H9 (cell line): ENCODE measurements at regions not wholly inside any gene's neighbourhood (a gene's known extent, or its start where the extent isn't known, plus 50 kb on each side); places are given as distances from the start of the nearest gene placed in this dataset.

Experiments
- DNase-seq: peaks from one replicate; pipeline ENCODE4 v3.0.0-alpha.2; 2017
- H2AFZ ChIP-seq: one replicate; pipeline ENCODE4 v1.6.1; 2013; ENCODE audit warnings: mild to moderate bottlenecking, low read length, control low read depth, moderate library complexity
- H2AK5ac ChIP-seq: 2 replicates; pipeline ENCODE4 v1.6.1; 2013; ENCODE audit warnings: low read length, control low read depth, mixed read lengths; ENCODE audit not compliant: insufficient read length
- H2BK120ac ChIP-seq: one replicate; pipeline ENCODE4 v1.6.1; 2013; ENCODE audit warnings: low read depth, mild to moderate bottlenecking, low read length, control low read depth, inconsistent platforms; ENCODE audit not compliant: poor library complexity, severe bottlenecking
- H2BK12ac ChIP-seq: 2 replicates; pipeline ENCODE4 v1.6.1; 2013; ENCODE audit warnings: low read length, control low read depth, mixed read lengths, low read depth; ENCODE audit not compliant: insufficient read length
- H2BK15ac ChIP-seq: 2 replicates; pipeline ENCODE4 v1.6.1; 2013; ENCODE audit warnings: low read depth, low read length, control low read depth
- H2BK20ac ChIP-seq: one replicate; pipeline ENCODE4 v1.6.1; 2013; ENCODE audit warnings: low read depth, mild to moderate bottlenecking, low read length, control low read depth, inconsistent platforms; ENCODE audit not compliant: poor library complexity, severe bottlenecking
- H2BK5ac ChIP-seq: 2 replicates; pipeline ENCODE4 v1.6.1; 2013; ENCODE audit warnings: low read length, control low read depth, mixed read lengths; ENCODE audit not compliant: insufficient read length
- H3K14ac ChIP-seq: 2 replicates; pipeline ENCODE4 v1.6.1; 2013; ENCODE audit warnings: low read length, control low read depth; ENCODE audit not compliant: insufficient read depth
- H3K18ac ChIP-seq: 2 replicates; pipeline ENCODE4 v1.6.1; 2013; ENCODE audit warnings: low read depth, mild to moderate bottlenecking, mixed read lengths, low read length, control low read depth; ENCODE audit not compliant: insufficient read length
- H3K23ac ChIP-seq: 2 replicates; pipeline ENCODE4 v1.6.1; 2013; ENCODE audit warnings: low read length, control low read depth, mixed read lengths, low read depth; ENCODE audit not compliant: insufficient read length
- H3K23me2 ChIP-seq: 2 replicates; pipeline ENCODE4 v1.6.1; 2013; ENCODE audit warnings: low read depth, mild to moderate bottlenecking, mixed read lengths, low read length, control low read depth; ENCODE audit not compliant: insufficient read length, poor library complexity, severe bottlenecking
- H3K27ac ChIP-seq: 2 replicates; pipeline ENCODE4 v1.5.1; 2013; ENCODE audit warnings: low read length, control low read depth, mixed read lengths, low read depth; ENCODE audit not compliant: insufficient read length
- H3K27me3 ChIP-seq: 2 replicates; pipeline ENCODE4 v1.6.1; 2013; ENCODE audit warnings: low read length, control low read depth, inconsistent platforms; ENCODE audit not compliant: insufficient read depth
- H3K4ac ChIP-seq: 2 replicates; pipeline ENCODE4 v1.6.1; 2013; ENCODE audit warnings: low read depth, mild to moderate bottlenecking, control low read depth, inconsistent platforms, low read length, moderate library complexity
- H3K4me1 ChIP-seq: 2 replicates; pipeline ENCODE4 v1.6.1; 2013; ENCODE audit warnings: low read length, control low read depth, inconsistent platforms; ENCODE audit not compliant: insufficient read depth
- H3K4me2 ChIP-seq: 2 replicates; pipeline ENCODE4 v1.6.1; 2013; ENCODE audit warnings: low read length, control low read depth, mixed read lengths; ENCODE audit not compliant: insufficient read length, insufficient read depth
- H3K56ac ChIP-seq: 2 replicates; pipeline ENCODE4 v1.6.1; 2013; ENCODE audit warnings: low read depth, mild to moderate bottlenecking, mixed read lengths, low read length, control low read depth; ENCODE audit not compliant: insufficient read length
- H3K79me1 ChIP-seq: 2 replicates; pipeline ENCODE4 v1.6.1; 2013; ENCODE audit warnings: low read depth, mild to moderate bottlenecking, moderate library complexity, low read length, control low read depth, inconsistent platforms; ENCODE audit not compliant: insufficient read depth, poor library complexity, severe bottlenecking
- H3K79me2 ChIP-seq: 2 replicates; pipeline ENCODE4 v1.6.1; 2013; ENCODE audit warnings: low read length, control low read depth, inconsistent platforms; ENCODE audit not compliant: insufficient read depth
- H3K9ac ChIP-seq: 2 replicates; pipeline ENCODE4 v1.6.1; 2013; ENCODE audit warnings: low read length, control low read depth, mixed read lengths; ENCODE audit not compliant: insufficient read length; ENCODE audit errors: extremely low read depth
- H3K9me3 ChIP-seq: one replicate; pipeline ENCODE4 v1.6.1; 2013; ENCODE audit warnings: low read depth, low read length, inconsistent platforms; ENCODE audit not compliant: control insufficient read depth
- H3T11ph ChIP-seq: one replicate; pipeline ENCODE4 v1.6.1; 2013; ENCODE audit warnings: mild to moderate bottlenecking, low read length, control low read depth, inconsistent platforms
- H4K20me1 ChIP-seq: one replicate; pipeline ENCODE4 v1.6.1; 2013; ENCODE audit not compliant: control insufficient read depth, insufficient read length, insufficient read depth
- H4K5ac ChIP-seq: 2 replicates; pipeline ENCODE4 v1.6.1; 2013; ENCODE audit warnings: low read depth, mild to moderate bottlenecking, mixed read lengths, low read length, control low read depth; ENCODE audit not compliant: insufficient read length
- H4K8ac ChIP-seq: replicated peaks from 2 replicates; pipeline ENCODE4 v1.6.1; 2013; ENCODE audit warnings: low read length, control low read depth, mixed read lengths, low read depth; ENCODE audit not compliant: insufficient read length
- H4K91ac ChIP-seq: 2 replicates; pipeline ENCODE4 v1.6.1; 2013; ENCODE audit warnings: low read depth, mild to moderate bottlenecking, moderate library complexity, mixed read lengths, low read length, control low read depth; ENCODE audit not compliant: insufficient read length
- H3K27ac Mint-ChIP-seq, 3 experiments: 2 replicates in 2 of 3; 3 replicates in 1 of 3; pipeline ENCODE4 v1.8.0; 2020 to 2021; ENCODE audit warnings: mixed read lengths in 3 of 3, mild to moderate bottlenecking in 1 of 3, moderate library complexity in 1 of 3
- H3K27me3 Mint-ChIP-seq: 2 replicates; pipeline ENCODE4 v1.8.0; 2021; ENCODE audit warnings: low read depth, mild to moderate bottlenecking, moderate library complexity, mixed read lengths
- H3K36me3 Mint-ChIP-seq, 3 experiments: 2 replicates in 2 of 3; 3 replicates in 1 of 3; pipeline ENCODE4 v1.8.0; 2020 to 2021; ENCODE audit warnings: low read depth in 3 of 3, mixed read lengths in 3 of 3; ENCODE audit not compliant: insufficient read depth in 1 of 3
- H3K4me1 Mint-ChIP-seq, 2 experiments: 2 replicates each; pipeline ENCODE4 v1.8.0; 2020; ENCODE audit warnings: mixed read lengths in 2 of 2
- H3K4me3 Mint-ChIP-seq, 2 experiments: 2 replicates in 1 of 2; 3 replicates in 1 of 2; pipeline ENCODE4 v1.8.0; 2020 to 2021; ENCODE audit warnings: mild to moderate bottlenecking in 2 of 2, mixed read lengths in 2 of 2, moderate library complexity in 1 of 2
- H3K9me3 Mint-ChIP-seq, 2 experiments: 2 replicates in 1 of 2; 3 replicates in 1 of 2; pipeline ENCODE4 v1.8.0; 2020; ENCODE audit warnings: mild to moderate bottlenecking in 2 of 2, mixed read lengths in 2 of 2, moderate library complexity in 1 of 2
- WGBS: extraction: QIAGEN DNeasy Blood & Tissue Kit; methylation state at CpG from one replicate; pipeline ENCODE4 v1.1.7; 2013; ENCODE audit warnings: missing lambda C conversion rate, low lambda C conversion rate, mixed read lengths; ENCODE audit not compliant: insufficient read length; ENCODE audit errors: extremely low coverage; 5-methylcytosine and 5-hydroxymethylcytosine counted together
- TF ChIP-seq, protein P1 (sequence below): fragments of 200-600 bp; sonication (generic); conservative IDR thresholded peaks from 3 replicates; pipeline ENCODE4 v1.8.0; 2021; ENCODE audit warnings: antibody characterized with exemption, mild to moderate bottlenecking

DNA sequence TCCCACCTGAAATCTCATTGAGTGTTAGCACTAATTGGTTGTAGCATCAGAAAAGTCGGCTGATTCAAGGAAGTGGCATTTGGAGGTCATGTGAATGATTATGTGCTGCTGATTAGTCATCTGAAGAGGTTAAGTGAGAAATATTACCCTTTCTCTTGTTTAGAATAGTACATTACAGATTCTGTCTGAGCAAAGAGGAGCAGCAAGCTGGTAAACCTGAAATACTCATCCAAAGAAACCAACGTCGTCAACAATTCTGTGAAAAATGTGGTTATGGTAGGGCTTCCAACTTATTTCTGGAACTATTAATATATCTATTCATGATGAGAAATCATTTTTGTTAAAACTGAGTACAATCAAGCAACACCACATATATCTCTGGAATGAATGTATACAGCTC is 1024.9 kb downstream of the TUSC7 start:
- no peaks in the 10 kb centered on the region for H3K23me2 ChIP-seq
- H2AK5ac ChIP-seq: no peak overlapping the region
- no peak overlapping the region for H2BK5ac ChIP-seq
- no CpG with 5 or more reads among the region's 3 CpGs for WGBS
- no peak overlapping the region for H3K56ac ChIP-seq
- no peak overlapping the region for H3K27ac ChIP-seq
- Mint-ChIP-seq H3K9me3 (no peaks in the 10 kb centered on the region), H3K27me3 (no peaks in the 10 kb centered on the region), H3K27ac (no peak overlapping the region), H3K4me3 (no peak overlapping the region), H3K36me3 (no peaks in the 10 kb centered on the region), H3K4me1 (peaks cover 11 to 13% of the 10 kb centered on the region in 2 experiments)
- no peak overlapping the region for H3K4ac ChIP-seq
- no peak overlapping the region for H3K9ac ChIP-seq
- H3K79me1 ChIP-seq: no peaks in the 10 kb centered on the region
- no peak for DNase-seq
- no peak overlapping the region for H3K4me2 ChIP-seq
- no peak overlapping the region for H2AFZ ChIP-seq
- no peaks in the 10 kb centered on the region for H4K20me1 ChIP-seq
- no peak overlapping the region for H2BK15ac ChIP-seq
- no peaks in the 10 kb centered on the region for H3K27me3 ChIP-seq
- H3K9me3 ChIP-seq: no peaks in the 10 kb centered on the region
- no peak overlapping the region for H2BK120ac ChIP-seq
- no peak overlapping the region for H4K91ac ChIP-seq
- H3K79me2 ChIP-seq: no peaks in the 10 kb centered on the region
- H4K8ac ChIP-seq: no peak overlapping the region
- no peak overlapping the region for H3T11ph ChIP-seq
- H4K5ac ChIP-seq: no peak overlapping the region
- no peak overlapping the region for H2BK12ac ChIP-seq
- no peak overlapping the region for H3K18ac ChIP-seq
- 0 out of 2 replicates have a peak, but pooled peaks cover 4% of the 10 kb centered on the region for H3K4me1 ChIP-seq
- no peak overlapping the region for H2BK20ac ChIP-seq
- no peak overlapping the region for H3K14ac ChIP-seq
- TF ChIP-seq, protein P1, sequence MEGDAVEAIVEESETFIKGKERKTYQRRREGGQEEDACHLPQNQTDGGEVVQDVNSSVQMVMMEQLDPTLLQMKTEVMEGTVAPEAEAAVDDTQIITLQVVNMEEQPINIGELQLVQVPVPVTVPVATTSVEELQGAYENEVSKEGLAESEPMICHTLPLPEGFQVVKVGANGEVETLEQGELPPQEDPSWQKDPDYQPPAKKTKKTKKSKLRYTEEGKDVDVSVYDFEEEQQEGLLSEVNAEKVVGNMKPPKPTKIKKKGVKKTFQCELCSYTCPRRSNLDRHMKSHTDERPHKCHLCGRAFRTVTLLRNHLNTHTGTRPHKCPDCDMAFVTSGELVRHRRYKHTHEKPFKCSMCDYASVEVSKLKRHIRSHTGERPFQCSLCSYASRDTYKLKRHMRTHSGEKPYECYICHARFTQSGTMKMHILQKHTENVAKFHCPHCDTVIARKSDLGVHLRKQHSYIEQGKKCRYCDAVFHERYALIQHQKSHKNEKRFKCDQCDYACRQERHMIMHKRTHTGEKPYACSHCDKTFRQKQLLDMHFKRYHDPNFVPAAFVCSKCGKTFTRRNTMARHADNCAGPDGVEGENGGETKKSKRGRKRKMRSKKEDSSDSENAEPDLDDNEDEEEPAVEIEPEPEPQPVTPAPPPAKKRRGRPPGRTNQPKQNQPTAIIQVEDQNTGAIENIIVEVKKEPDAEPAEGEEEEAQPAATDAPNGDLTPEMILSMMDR: no peak
- no peak overlapping the region for H3K23ac ChIP-seq
